HG02938 (cell line): ENCODE measurements at regions not wholly inside any gene's neighbourhood (a gene's known extent, or its start where the extent isn't known, plus 50 kb on each side); places are given as distances from the start of the nearest gene placed in this dataset.

Experiments
- ATAC-seq: cut with Tn5 transposase; IDR thresholded peaks from one replicate; pipeline ENCODE4 v1.9.1; 2021; ENCODE audit warnings: mild to moderate bottlenecking, moderate library complexity; ENCODE audit not compliant: unreplicated experiment

DNA sequence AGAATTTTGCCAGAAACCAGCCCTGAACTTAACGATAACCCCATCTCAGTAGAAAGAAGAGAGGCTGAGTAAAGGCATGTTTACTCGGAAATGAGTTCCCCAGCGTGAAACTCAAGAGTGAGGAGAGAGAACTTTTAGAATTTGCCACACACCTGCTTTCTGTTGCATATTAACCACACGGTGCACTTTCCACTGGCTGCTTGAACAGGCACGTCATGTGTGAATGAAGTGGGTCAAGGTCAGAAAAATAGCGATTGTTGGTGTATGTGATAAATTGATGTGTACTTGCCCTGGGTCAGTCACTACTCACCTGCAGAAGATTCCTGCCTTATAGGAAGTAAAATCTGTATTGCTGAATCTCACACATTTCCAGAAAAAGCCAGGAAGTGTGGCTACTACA, 395.7 kb downstream of the TRIML1 start:
- no peak for ATAC-seq

DNA sequence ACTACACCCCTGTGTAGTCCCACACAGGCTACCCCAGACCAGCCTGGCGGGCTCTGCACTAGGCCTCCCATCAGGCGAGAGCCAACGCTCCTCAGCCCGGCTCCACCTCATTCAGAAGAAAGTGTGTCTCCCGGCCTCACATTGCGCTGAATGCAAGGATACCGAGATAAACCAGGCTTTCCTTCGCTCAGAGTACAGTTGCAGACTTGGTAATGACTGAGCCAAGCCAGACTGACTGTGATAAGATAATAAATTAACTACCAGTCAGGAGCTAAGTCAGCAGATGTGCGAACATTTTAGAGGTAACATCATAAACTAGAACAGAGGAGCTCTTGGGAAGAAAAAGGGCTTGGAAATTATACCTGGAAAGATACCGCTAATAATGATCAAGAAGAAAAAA, 397.6 kb downstream of the TRIML1 start:
- ATAC-seq, result no peak

DNA sequence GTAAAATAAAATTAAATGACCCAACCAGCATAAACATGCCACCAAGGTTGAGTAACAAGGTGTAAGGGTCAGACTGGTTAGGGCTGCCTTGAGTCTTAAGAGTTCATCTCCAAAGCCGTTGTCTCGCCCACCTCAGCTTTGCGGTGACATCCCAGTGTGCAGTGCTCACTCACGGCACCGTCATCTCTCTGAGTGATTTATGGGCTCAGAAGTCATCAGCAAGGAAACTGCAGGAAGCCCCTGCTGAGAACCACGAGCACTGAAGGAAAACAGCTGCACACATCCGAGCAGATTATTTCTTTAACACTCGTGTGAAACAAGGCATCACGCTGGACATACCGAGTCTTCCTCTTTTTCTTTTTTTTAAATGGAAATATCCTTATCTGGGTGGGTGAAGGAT, 411.1 kb downstream of the TRIML1 start:
- ATAC-seq, result no peak

DNA sequence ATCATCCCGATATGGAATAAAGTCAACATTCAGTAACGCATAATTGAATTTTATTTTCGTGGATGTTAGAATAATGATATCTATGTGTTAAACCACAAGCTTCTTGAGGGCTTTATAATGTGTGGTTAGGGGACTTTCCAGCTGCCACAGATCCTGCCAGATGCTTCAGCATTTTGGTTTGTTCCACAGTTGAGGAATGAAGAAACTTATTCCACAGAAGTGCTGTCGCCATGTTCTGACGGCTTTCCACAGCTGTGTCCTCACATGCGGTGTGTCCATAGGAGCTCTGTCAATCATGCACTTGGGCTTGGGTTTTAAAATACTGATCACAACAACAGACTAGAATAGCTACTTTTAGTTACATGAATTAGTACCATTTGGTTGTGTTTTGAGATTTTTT, 411.9 kb downstream of the TRIML1 start:
- ATAC-seq, result no peak

DNA sequence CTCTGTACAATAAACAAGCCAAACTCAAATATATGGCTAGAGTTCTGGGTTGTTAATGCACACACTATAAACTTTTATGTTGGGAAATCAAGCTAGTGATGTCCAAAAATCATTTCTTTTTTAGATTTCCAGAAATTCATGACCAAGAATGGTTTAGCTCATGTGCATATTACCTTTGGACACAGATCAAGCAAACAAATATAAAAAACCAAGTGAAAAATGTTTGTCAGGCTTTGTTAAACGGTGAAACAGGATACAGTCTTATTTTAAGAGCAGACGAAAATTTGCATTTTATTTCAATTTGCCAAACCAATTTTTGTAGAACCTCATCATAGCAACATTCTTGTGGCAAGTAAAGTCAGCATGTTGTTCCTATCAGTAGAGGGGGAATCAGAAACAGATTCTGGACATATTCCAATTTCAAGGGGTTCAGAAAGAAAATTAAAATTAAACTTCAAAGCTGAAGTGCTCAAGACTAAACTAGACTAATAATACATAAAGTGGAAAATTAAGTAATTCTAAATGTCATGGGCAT, 413.6 kb downstream of the TRIML1 start:
- no peak for ATAC-seq

DNA sequence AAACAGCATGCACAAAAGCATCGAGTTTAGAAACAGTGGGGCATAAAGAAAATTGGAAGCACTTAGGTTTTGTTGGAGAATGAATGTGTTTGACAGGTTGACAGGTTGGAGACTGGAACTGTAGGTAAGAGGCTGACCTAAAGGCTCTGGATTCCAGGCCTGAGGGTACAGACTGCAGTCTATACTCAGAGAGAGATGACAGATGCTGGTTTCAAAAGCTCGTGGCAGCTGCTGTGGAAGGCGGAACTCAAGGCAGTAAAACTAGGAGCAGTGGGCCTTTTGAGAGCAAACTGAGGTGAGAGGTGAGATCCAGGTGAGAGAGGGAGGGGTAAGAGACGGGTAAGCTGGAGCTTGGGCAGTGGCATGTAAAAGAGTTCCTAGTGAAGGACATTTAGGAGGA, 415.2 kb downstream of the TRIML1 start:
- no peak for ATAC-seq

DNA sequence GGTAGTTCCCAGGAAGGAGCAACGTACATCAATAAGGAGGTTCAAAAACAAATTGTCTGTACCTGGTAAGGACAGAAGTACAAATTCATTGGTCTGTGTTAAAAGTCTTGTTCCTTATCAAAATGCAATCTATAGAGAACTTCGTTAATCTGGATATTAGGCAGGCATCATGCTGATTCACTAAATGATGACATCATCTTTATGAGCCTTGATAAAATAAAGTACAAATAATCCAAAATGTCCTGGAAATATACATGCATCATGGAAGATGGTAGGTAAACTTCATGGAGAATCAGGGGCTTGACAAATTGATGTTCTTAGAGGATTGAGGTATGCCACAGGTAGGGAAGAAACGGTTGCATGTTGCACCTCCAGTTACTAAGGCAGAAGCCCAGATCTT, 433.9 kb downstream of the TRIML1 start:
- no peak for ATAC-seq

DNA sequence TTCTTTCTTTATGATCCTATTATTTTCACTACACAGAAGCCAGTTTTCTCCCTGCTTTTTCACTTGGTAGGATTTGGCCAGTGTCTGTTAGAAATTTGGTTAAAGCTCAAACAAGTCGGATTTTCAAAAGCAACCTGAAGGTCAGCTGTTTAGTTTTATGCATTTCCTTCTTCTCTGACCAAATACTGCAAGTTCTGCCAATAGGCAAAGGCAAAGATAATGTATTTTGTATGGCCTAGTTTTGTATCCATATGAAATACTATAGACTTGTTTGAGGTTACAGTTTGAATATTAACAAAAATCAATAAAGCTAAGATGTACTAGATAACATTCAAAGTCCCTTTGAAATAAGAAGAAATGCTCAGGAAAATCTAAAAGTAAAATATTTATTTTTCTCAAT, 439.4 kb downstream of the TRIML1 start:
- ATAC-seq, result no peak

DNA sequence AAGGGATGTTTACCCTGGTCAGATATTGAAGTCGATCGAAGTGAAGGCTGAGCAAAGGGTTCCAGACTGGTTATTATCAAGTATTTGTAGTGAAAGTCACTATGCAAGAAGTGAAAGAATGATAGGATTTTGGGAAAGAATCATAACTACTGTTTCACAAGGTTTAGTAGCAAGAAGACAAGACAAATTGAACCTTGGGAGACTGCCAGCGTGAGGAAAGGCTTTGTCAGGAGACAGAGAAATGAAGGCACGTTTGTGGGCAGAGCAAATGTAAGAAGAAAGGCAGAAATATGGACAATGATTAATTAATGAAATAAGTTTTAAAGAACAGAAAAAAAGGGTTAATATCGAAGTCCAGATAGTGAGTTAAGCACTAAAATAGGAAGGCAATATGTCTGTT, 456.8 kb downstream of the TRIML1 start:
- ATAC-seq, result no peak

DNA sequence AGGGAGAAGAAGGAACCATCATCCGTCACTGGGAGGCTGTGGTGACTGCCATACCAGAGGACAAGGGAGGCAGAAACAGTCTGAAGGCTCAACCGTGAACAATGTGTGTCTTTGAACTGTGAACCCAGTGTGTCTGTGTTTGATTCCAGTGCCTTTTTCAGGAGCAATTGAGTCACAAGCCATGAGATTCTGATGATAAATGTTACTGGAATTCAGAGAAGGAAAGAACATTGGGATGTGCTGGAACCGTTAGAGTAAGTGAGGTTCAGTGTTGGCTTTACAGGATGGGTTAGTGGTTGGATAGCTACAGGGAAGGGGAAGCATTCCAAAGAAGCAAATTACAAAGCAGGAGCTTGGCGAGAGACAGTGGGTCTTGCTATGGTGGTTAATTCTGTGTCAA, 464.4 kb downstream of the TRIML1 start:
- ATAC-seq, result no peak

DNA sequence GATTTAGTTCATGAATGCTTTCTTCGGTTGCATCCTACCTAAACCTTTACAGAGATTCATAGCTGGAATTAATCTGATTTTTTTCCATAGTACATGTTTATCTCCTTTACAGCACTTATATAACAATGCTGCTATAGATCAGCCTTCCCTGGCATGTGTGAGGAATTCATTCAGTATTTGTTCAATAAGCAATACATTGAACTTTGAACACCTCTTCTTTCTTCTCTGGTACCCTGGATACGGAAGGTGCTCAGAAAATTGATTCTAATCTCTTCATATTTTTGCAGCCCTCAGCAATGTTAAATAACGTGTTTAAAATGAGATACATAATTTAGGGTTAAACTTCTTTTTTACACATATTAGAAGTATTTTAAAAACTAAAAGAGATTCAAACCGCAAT, 467.4 kb downstream of the TRIML1 start:
- no peak for ATAC-seq

DNA sequence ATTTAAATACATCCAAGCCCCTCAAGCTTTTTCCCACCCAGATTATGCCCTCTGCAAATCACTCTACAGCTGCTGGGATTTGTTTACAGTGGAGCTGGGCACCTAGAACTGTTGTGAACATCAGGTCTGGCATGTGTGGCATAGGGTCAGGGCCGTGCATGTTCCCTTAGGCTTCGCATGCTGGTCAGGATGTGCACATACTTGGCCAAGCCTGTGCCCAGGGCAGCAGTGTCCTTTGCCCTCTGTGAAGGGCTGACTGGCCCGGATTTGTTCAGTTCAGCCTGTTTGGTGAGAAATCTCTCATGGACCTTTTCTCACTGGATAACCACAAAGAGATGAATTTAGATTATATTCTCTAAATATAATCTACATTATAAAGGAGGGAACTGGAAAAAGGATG, 471.9 kb downstream of the TRIML1 start:
- no peak for ATAC-seq

DNA sequence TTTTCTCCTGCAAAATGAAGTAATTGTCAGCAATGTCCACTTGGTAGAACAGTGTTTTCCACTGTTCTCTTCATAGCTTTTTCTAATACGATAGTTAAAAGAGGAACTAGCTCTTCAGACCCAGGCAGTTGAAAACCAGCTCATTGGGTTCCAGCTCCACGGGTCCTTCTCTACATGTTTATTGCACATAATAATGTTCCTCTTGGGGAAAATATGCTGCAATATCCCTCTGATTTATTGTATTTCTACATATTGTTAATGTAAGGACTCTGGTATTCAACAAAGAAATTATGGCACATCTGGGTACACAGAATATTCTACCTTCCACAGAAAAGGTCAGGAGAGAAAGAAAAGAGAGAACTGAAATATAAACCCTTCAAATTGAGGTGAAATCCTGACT, 473.4 kb downstream of the TRIML1 start:
- no peak for ATAC-seq

DNA sequence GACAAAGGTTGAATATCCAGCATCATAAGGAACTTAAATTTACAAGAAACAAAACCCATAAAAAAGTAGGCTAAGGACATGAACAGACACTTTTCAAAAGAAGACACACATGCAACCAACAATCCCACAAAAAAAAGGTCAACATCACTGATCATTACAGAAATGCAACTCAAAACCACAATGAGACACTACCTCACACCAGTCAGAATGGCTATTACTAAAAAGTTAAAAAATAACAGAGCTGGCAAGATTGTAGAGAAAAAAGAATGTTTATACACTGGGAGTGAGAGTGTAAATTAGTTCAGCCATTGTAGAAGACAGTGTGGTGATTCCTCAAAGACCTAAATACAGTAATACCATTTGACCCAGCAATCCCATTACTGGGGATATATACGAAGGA, 474.7 kb downstream of the TRIML1 start:
- ATAC-seq, result no peak

DNA sequence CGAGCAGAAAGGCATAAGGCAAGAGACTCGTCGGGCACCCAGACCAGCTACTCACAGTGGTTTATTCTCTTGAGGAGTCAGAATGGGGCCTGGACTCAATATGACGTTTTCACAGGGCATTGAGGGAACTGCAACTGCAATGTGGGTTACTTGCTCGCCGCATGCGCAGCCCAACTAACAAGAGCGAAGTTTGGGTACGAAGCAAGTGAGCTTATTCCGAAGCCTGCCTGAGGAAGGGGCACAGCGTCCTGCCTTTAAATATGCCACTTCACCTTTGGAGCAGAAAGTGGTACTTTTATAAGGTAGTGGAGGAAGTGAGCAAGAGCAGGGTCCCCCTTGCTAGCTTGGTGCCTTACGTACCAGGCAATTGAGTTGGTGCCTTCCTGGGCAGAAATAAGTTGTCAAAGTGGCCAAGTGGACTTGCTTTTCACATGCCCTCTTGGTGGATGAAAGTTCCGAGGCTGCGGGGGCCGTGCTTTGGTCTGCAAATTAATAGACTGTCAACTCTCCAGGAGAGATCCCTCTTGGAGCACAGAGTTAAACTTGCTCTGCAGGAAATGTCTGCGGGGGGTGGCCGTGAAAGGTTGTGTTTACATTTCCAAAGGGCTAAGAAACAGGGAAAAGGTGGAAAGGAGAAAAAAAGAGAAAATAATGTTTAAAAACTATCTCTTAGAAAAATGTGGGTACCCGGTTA, 480.4 kb downstream of the TRIML1 start:
- no peak for ATAC-seq

DNA sequence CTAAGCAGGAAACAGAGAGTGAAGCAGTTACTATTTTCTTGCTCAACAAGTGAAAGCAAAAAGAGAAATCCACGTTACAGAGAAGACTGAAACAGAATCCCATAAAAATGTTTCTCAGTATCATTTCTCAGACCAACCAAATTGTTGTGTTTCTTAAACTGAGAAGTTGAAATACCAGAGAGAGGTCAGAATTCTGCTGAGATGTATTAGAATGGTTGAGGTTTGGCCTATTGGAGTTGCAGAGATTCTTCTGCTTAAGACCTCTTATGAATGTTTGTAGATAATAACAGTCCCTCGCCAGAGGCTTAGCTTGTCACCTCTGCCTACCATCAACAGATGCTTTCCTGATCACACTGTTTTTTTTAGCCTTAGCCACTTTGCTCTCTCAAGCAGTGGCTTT, 481.4 kb downstream of the TRIML1 start:
- ATAC-seq, result no peak

DNA sequence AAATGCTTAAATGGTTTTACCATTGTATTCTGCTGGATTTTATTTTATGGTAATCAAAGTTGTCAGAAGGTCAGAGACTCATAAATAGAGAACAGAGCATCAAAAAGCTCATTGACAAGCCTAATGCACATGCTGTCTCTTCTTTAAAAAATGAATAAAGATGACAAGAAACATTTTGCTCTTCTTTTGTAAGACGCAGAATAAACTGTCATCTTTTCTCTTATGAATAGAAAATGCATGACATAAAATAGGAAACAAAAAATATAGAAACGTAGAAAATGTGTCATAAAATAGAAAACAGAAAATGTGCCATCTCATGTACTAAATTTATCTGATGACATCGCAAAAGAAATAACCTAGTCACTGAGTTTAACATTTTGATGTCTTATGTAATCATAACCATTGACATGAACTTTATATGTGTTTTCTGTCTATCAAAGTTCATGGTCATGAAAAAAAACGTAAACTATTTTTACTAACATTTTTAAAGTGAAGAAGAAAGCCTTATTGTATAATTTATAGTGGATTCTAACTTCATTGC, 484.1 kb downstream of the TRIML1 start:
- ATAC-seq, result no peak

DNA sequence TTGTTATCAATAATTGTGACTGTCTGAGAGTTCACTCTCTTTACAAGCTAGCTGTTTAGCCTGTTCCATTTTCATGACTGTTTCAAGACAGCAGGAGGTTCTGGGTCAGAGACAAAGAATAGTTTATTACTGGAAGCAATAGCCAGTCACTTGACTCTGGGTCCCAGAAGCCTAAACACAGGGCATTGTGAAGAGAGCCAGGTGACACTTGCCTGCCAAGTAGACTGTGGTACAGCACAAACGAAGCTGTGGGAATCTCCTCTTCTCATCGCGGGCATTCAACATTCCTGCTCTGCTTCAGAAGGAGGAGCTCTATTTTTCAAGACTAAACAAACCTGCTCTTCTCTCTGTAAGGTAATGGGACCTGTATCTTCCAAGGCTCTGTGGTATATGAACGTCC, 485.1 kb downstream of the TRIML1 start:
- ATAC-seq, result no peak

DNA sequence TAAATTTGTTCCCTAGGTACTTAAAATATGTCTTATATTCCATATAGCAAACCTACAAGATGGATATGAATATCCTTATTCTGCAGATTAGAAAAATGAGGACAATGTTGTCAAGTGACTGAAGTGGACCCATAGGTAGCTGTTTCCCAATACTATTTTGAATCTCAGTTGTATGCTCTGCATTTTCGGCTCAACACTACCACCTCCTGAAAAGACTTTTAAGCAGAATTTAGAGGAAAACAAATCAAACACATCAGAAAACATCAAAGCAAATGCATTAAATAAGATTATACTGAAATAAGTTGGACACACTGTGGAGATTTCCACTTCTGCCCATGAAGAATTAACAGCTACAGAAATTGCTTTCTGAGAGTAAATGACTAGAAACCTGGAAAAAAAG, 488.7 kb downstream of the TRIML1 start:
- ATAC-seq, result no peak

DNA sequence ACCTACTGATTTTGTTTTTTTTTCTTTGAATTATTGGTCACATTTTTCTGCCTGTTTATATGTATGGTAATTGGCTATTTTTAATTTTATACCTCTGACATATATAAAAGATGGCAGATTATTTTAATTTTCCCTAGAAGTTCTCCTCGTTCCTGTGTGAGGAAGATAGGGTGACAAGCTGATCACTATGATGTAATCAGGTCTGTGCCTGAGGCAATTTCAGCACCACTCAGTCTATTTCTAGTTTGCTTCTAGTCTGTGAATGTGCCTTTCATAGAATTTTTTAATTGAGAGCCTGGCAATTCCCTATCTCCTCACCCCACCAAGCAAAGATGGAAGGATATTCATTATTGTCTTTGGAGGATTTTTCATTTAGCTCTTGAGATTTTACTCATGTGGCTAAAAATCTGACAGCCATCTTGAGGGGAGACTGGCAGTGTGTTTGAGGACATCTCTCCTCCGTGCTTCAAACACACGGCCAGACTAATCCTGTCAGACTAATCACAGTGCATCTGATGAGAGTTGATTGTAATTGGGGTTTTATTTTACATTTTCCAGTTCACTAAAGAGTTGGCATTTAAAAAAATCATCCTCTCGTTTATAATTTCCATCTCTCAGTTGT, 500.3 kb downstream of the TRIML1 start:
- no peak for ATAC-seq

DNA sequence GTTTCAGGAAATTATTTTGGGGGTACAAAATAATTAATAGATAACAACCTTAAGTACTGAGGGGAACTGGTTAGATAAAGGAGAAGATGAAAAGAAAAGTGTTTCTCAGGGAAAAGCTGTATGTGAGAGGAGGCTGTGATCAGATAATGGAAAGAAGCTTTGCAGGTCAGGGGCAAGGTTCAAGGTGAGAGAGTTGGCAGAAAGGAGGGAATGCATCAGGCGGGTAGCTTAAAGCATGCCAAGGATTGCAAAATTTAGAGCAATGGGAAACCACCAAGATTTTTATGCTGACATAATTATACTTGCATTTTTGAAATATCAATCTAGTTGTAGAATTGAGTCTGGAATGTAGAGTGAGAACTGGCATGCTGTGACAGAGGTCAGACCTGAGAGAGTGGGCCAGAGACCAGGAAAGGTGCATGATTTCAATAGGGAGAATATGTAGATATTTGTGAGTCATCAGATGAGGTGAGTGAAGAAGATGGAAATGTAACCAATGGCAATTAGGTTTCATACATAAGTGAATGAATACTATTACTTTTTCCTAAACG, 508.7 kb downstream of the TRIML1 start:
- ATAC-seq, result no peak

DNA sequence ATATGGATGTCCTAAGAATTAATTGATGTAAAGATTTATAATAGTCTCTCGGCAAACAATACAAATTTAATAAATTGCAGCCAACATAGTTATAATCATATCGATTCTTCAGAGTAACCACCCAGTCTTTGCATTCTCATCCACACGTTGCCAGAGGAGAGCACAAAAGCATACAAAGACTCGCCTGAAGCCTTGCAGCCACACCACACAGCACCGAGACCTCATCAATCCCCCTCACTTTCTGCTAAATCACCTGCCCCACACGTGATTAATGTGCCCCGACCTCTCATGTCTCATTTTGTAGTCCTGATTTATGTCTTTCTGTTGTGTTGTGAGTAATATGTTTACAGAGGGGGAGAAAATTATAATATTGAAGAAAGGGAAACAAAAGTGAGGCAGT, 510.4 kb downstream of the TRIML1 start:
- no peak for ATAC-seq
